Activated T-helper 1 cell treated with Interleukin-2 at 50 U/mL for 16 hours (primary cell): ENCODE measurements at regions not wholly inside any gene's neighbourhood (a gene's known extent, or its start where the extent isn't known, plus 50 kb on each side); places are given as distances from the start of the nearest gene placed in this dataset.

ENCODE experiments used
- DNase-seq: peaks from one replicate; pipeline ENCODE4 v3.0.0-alpha.2; 2020; ENCODE audit warnings: low read depth

DNA sequence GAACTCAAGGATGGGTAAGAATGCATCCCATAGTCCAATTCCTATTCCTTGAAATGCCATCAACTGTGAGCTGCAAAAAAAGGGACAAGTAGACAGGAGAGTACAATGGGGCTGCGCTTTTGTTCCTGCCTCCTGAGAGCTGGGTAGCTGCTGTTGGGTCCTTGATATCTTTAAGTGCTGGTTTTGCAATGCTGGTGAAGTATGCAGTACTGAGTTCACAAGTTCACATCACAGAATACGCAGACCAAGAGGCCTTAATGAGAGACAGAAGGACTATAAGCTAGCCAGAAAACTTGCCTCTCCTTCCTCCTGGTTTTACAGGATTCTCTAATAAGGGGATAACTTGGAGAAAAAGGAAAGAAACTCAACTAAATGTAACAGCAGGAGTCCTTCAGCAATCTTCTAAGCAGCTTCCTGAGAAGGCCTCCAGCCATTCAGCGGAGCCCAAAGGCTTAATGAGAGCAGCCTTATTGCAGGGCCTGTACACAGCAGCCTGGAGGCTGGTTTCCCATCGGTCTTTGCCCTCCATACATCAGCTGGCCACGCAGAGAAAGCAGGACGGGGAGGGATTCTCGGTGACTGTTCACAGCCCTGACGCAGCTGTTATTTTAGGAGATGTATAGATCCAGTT lies 293.1 kb downstream of the CDCA7 start:
- no peak for DNase-seq

DNA sequence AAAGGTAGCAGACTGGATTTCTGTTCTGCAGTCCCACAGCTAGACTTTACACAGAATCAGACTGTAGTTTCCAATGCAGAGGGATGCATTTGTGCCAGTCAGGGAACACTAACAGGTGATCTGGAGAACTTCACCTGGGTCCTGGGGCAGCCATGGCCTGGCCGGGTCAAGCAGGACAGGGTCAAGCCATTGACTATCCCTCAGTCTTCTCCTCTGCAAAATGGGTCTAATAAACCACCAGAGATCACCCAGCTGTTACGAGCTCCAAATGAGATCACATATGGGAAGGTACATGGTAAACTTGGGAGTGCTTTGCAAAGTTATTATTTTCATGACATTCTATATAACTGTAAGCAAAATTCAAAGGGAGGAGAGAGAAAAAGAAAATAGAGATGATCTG lies 294.1 kb downstream of the CDCA7 start:
- DNase-seq: no peak

DNA sequence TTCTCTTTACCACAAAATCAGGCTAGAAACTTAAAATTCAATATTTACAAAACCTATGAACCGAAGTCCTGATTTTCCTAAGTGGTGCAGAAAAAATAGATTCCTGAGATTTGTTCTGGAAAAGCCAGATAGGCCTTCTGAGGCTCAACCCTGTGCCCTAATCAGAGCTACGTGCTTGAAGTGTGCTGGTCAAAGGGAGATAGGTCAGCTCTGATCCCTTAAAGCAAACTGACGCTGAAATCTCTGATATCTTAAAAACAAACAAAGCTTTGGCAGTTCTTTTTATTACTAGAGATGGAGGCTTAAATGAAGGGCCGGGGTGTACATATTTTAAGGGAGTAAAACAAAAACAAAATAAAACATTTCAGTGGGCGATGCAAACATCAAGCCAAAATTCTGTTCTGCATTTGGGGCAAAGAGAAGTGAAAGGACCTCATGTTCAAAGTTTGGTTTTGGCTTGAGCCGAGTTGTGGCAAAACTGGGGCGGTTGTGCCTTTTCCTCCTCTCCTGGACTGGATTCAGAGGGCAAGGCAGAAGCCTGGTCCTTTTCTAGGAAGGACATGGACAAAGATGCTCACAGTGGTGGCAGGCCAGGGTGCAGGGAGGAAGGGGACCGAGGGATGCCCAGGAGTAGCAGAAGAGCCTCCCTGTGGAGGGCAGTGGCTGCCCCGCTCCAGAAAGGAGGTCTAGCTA lies 295.0 kb downstream of the CDCA7 start:
- DNase-seq: no peak

DNA sequence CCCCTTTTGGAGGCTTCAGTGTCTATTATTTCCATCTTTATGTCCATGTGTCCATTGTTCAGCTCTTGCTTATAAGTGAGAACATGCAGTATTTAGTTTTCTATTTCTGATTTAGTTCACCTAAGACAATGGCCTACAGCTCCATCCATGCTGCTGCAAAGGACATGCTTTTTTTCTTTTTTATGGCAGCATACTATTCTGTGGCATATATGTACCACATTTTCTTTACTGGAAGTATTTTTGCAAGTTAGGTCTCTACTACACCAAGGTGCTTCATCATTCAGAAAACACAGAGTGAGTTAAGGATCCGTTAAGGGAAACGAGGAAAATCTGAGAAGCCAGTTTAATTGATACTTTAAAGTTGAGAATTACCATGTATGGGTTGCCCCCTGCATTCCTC lies 297.2 kb downstream of the CDCA7 start:
- no peak for DNase-seq

DNA sequence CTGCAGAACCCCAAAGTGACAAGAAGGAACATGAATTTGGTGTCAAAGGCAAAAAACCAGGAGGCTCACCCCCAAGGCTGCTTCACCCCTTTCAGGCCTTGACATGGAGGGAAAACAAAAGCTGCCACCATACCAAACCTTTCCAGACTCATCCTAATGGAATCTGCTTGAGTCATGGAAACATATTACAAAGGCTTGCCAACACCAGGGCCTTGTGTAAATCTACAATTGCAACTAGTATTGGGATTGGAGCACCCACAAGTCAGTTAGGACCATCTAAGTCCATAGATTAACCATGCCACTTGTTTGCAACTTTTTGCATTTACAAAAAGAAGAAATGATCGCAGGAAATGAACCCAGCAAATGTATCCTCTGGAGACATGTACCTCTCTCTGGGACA lies 297.6 kb downstream of the CDCA7 start:
- no peak for DNase-seq

DNA sequence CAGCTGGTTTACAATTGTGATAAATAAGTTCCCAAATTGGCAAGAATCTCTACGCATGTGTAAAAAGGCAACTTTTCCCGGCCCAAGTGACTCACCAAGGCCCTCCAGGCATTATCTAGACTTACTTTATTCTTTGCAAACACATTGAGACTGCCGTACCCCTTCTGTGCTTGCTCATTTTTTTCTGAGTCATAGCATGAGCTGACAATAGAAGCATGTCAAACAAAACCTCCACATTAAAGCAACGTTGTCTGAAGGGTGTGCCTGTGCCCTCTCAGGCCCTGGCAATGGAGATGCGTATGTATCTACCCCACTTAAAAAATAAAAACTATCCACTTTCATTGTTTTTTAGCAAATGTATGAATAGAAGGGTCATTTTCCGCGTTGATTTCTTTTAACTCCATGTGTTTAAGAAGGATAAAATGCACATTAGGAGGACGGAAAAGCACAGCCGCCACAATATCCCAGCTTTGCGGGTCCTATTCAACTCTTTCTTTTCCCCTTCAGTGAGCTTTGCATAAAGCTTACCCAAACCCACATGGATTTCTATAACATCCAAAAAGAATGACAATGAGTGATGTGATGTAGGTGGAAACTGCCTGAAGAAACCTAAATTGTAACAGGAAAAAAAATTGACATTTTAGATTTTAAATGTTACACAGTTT lies 298.2 kb downstream of the CDCA7 start:
- DNase-seq: no peak

DNA sequence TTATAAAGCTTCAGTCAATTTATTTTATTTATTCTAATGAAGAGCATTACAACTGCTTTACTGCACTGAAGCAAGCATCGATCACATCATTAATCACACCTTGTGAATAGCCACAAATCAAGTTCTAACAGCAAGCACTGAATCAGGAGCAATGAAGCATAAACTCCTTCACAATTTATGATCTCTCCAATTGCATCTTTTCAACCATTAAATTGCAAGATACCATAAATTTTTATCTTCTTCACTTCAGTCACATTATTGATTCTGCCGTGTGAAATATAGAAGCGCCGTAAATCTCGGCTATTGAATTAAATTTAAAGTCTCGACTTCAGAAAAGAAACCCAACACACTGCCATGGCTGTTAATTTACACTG lies 298.7 kb downstream of the CDCA7 start:
- no peak for DNase-seq

DNA sequence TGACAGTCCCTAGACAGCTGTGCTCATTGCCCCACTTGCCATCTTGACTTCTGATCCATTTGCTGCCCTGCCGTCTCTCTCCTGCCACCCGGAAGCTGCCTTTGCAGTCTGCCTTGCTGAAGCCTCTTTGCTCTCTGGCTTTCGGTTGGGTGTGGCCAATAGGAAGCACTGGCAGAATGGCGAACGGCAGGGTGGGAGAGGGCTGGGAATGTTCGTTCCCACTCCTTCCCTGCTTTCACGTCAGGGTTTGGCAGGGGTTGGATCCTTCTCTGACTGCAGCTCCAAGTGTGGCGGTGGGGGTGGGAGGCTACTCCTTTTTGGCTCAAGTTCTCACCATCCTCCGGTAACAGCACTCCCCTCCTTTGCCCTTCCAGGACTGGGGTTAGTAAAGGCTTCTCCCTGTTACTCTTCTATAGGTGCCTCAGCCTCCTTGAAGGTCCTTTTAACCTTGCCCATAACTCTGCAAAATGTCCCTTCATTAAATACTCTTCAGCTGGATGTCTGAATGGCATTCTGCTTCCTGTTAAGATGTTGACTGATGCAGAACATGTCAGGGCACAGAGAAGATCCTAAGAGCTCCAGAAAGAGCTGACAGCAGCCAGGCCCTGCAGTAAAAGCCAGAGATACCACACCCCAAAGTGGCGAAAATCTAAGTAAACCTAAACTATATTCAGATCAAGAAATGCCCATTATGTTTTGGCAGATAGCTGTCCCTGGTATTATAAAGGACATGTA lies 299.7 kb downstream of the CDCA7 start:
- no peak for DNase-seq

DNA sequence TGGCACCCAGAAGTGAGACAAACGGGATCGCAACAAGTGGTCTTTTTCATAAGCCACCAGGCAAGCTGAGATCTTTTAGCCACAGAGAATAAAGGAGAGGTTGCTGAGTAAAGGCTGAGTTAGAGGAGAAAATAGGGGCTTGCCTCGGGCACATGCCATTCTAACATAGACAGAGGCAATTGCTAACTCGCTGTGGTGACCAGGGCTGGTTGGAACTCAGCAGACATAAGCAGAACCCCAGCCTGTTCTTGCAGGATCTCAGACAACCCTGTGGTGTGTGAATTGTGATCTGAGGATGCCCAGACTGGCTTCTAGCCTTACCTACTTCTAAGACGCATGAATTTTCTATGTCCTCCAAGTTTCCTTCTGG lies 300.2 kb downstream of the CDCA7 start:
- DNase-seq: no peak

DNA sequence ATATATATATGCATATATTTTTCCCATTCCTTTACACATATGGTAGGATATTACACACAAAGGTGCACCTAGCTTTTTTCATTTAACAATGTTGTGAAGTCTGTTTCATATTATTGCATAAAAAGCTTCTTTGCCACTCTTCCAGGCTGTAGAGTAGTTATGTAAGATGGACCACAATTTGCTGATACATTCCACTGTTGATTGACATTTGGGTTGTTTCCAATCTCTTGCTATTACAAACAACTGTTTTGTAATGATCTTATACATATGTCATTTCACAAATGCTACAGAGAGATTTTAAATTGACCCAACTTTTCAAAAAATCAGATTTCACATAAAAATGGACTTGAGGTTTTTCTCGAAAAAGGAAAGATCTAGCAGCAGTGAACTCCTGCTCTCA lies 301.4 kb downstream of the CDCA7 start:
- DNase-seq: no peak

DNA sequence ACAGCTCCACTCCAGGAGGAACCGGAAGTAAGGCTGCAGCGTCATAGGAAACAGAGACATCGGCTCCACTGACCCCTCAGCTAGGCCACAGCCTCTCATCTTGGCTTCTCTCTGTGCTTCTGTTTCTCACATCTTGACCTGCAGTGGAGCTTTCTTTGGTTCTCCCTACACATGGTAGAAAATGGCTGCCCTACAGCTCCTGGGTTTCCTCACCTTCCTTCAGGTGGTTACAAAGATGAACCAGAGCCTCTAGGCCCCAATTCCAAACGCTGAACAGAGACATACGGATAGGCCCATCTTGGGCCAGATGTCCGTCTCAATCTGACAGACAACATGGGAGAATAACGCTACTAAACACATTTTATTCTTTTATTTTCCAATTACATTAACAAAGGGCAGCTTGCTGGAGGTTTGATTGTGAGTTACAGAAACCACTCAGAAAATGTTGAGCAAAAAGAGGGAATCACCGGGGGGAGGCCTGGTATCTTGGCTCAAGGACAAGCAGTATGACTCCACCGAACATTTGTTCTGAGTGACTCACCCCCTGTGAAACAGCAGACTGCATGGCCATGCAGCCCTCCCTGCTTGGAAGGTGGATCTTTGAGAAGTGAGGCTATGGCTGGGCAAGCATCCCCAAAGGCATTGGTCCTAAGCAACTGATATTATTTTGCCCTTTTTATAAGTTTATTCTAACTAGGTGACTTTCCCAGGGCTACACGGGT lies 303.5 kb downstream of the CDCA7 start:
- DNase-seq: no peak

DNA sequence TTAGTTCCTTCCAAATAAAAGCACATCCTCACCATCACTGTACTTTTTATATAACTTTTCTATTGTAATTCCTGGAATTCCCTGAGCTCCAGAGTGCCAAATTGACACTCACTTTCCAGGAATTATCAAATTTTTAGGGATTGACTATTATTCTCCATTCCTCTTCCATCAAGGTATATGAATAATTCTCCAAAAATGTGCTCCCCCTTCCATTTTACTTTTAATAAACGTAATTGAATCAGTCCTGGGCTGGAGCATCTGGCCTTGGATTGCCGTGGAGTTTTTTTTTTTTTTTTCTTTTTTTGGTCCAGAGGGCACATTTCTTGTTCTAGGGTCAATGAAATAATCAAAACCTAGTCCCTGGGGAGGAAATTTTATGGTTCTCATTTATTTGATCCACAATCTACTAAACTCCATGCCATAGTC lies 304.3 kb downstream of the CDCA7 start:
- no peak for DNase-seq

DNA sequence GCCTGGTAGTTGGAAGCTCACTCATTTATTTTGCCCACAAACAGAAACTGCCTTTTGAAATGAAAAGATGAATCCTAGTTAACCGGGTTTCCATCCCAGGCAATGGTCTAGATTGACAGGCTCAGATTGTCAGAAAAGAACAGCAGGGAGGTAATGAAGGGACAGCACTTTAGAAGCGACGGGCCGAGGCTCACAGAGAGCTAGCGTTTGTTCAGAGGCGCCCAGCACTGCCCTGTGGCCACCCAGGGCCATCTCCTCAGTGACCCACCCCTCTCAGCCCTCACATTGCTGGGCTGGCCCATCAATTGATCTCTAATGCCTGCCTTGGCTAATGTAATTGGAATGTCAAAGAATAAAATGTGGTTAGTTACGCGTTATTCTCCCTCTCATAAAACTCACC lies 304.8 kb downstream of the CDCA7 start:
- no peak for DNase-seq

DNA sequence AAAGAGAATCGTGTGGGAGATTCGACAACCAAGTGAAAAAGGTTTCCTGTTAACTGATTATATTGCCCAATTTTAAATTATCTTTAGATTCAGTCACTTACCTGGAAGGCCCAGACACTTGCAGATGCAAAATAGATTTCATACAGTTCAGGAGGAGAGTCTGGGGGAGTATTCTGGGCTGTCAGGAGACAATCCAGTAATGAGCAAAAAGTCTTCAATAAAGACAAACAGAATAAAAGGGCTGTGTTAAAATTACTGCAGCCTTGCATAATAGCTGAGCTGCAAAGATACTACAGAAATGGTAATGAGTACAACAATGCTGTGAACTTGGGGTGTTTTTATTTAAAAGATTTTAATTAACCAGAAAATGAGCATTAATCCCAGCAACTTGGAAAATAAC lies 303.6 kb downstream of the SP3 start:
- DNase-seq: no peak

DNA sequence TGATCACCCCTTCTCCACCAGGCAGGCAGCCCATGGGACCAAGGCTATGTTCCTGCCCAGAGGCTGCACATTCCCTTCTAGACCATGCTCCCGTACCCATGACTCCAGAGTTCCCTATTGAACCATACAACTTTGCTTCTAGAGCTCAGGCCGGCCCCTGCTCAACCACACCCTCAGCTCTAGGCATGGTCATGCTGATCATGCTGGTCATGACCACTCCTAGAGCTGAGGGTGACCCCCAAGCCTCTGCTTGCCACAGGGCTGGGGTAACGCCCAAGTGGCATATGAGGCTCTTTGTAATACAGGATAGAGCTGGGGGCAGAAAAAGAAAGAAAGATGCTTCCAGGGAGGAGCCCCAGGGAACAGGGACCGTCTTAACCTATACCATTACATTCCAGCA lies 301.8 kb downstream of the SP3 start:
- DNase-seq: no peak

DNA sequence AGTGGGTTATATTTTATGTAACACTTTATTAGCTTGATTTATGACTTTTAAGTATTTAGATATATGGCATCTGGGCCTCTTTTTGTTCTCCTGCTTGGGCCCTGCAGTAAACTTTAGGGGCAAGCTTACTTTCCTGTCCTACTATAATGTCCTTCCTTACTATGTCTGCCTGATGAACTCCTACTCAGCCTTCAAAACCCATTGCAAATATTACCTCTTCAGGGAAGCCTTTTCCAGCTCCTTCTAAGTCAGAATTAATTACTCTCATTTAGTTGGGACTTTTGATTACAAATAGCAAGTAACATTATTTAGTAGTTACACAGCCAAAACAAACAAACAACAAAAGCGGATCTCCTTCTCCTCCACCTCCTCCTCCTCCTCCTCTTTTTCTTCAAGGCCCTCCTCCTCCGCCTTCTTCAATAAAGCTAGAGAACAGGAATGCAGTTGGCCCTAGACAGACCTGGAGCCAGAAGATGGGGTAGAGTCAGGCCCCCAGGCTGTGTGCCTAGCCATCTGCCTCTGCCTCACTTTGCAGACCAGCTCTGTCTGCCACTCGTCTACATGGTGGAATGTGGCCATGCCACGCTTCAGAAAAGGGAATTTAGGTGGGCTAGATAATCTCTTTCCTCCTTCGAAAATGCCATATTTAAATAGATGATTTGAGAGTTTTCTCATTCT lies 301.2 kb downstream of the SP3 start:
- DNase-seq: no peak

DNA sequence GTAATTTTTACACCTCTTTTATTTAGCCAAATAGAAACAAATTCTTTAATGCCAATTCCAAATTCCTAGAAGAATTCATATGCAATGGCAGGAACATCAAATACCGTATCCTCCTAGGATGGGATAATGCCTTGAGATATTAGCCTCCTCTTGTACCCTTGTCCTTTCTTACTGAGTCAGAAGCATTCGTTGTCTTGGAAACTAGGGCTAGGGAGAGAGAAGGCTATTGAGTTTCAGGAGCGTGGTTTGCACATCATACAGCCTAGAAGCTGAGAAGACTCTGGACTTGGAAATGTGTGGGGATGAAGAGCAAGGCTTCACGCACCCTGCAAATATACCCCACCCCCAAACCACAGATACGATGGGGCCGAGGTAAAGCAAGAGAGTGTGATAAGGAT lies 300.7 kb downstream of the SP3 start:
- DNase-seq: no peak

DNA sequence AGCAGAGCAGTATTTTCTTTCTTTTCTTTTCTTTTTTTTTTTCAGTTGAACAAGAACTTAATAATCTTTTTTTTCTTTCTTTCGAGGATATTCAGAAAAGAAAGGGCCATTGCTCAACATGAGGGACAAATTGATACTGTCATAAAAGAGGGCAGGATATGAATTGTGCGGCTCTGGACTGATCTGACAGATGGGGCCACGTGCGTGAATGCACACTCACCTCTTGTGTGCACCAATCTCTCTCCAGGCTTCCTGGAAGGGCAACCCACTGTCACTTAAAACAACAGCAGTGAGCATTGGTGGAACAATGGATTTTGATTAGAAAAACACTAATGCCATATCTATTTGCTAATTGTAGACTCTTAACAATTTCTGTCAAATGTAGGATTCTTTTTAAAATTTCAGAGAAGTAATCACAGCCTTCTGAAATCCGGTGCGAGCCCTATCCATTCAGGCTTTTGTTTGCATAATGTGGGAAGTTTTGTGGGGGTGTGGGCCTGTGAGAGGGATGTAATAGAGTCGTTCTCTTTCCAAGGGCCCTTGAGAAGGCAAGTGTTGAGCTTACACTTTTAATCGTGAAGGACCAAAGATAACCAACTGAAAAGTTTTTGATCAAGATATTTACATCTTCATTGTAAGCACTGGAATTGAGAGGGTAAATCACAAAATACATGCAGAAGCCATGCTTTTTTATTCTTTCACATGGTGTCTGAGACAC lies 298.8 kb downstream of the SP3 start:
- no peak for DNase-seq

DNA sequence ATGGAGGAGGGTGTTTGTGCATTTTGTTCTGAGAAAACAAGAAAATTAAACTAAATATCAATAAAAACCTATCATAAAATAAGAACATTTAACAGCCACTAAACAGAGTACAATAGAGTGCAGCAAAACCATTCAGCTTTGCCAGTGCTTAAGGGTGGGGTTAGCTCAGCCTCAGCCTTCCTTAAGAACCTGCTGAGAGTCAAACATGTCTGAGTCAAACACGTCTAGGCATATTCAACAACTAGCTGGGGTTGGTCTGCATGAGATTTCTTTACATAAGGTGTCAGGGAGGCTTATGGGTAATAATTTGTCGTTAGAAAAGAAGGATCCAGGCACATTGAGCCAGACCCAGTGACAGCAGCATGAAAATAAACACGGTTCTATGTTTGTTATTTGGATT lies 298.2 kb downstream of the SP3 start:
- no peak for DNase-seq

DNA sequence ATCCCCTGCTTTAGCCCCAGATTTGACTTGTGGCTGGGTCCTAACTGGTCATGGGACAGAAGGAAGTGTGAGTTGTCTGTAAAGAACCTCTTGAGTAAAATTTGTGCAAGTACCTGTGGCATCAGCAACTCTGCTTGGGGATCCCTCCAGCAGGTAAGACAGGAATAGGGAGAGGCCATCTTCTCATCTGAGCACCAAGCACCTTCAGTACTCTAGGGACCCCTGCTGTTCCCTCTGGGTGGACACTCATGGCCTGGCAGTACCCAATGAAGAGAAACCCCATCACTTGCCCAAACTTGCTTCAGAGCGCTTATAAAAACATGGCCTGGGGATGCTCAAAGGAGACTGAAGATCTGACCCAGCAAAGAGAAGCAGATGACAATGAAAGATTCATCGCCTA lies 297.8 kb downstream of the SP3 start:
- no peak for DNase-seq

DNA sequence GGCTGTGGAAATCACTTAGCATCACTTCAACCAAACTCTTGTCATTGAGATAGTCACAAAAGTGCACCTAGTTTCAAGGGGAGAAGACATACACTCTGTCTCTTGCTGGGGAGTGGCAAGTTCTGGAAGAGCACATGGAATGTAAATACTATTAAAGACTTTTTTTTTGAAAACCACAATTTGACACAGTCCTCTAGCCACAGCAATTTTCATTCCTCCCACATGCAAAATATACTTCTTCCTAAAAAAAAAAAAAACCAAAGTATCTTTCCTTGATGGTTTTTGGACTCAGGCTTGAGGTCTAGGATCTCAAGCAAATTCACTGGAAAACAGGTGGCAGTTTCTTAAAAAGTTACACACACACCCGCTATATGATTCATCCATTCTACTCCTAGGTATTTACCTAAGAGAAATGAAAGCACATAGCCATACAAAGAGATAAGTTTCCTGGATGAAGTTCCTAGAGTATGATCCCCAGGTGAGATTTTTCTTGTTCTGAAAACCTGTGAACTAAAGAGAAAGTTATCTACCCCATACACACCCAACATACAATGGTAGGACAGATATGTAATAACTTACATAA lies 295.8 kb downstream of the SP3 start:
- DNase-seq: no peak
